Amniotic epithelial cell (primary cell): ENCODE measurements at regions not wholly inside any gene's neighbourhood (a gene's known extent, or its start where the extent isn't known, plus 50 kb on each side); places are given as distances from the start of the nearest gene placed in this dataset.
"Not testable (repeated sequence)": the region's sequence is repeated elsewhere in the genome, so short reads cannot be mapped to it uniquely, and the experiment has no call there.

ENCODE experiments used
- DNase-seq: peaks from one replicate; pipeline ENCODE4 v3.0.0-alpha.2; 2010; ENCODE audit warnings: low read depth

- no peak for DNase-seq
These were observed 202.5 kb upstream of the CLINT1 start for GRCh38 chr5:158061451-158061850.

- no peak for DNase-seq
These were observed 201.3 kb upstream of the CLINT1 start for GRCh38 chr5:158060212-158060611.

GRCh38 chr5:158058208-158059120 lies 199.5 kb upstream of the CLINT1 start:
- DNase-seq: no peak

- no peak for DNase-seq
These were observed 197.3 kb upstream of the CLINT1 start for GRCh38 chr5:158056130-158056825.

GRCh38 chr5:158055111-158055501 lies 196.2 kb upstream of the CLINT1 start:
- no peak for DNase-seq

- peak; percentile 24 for DNase-seq
These were observed 195.5 kb upstream of the CLINT1 start for GRCh38 chr5:158054223-158055110.

- DNase-seq: no peak
These were observed 192.1 kb upstream of the CLINT1 start for GRCh38 chr5:158051036-158051435.

- no peak for DNase-seq
These were observed 191.5 kb upstream of the CLINT1 start for GRCh38 chr5:158050421-158050820.

GRCh38 chr5:158049459-158049858 lies 190.5 kb upstream of the CLINT1 start:
- DNase-seq: no peak

- DNase-seq: no peak
These were observed 186.8 kb upstream of the CLINT1 start for GRCh38 chr5:158045696-158046095.

- no peak for DNase-seq
These were observed 181.0 kb upstream of the CLINT1 start for GRCh38 chr5:158039911-158040347.

GRCh38 chr5:158039441-158039840 lies 180.5 kb upstream of the CLINT1 start:
- DNase-seq: no peak

- DNase-seq: not testable (repeated sequence)
These were observed 178.1 kb upstream of the CLINT1 start for GRCh38 chr5:158036983-158037595.

GRCh38 chr5:158034586-158034985 lies 175.6 kb upstream of the CLINT1 start:
- not testable (repeated sequence) for DNase-seq

GRCh38 chr5:158033724-158034123 lies 174.8 kb upstream of the CLINT1 start:
- no peak for DNase-seq

GRCh38 chr5:158033076-158033475 lies 174.1 kb upstream of the CLINT1 start:
- no peak for DNase-seq

GRCh38 chr5:158032246-158032645 lies 173.3 kb upstream of the CLINT1 start:
- no peak for DNase-seq

- no peak for DNase-seq
These were observed 169.1 kb upstream of the CLINT1 start for GRCh38 chr5:158027806-158028775.

GRCh38 chr5:158026304-158027031 lies 167.5 kb upstream of the CLINT1 start:
- DNase-seq: peak; percentile 16

- DNase-seq: no peak
These were observed 164.3 kb upstream of the CLINT1 start for GRCh38 chr5:158023266-158023665.
